Astrocyte (in vitro differentiated cells and primary cell): ENCODE measurements at regions not wholly inside any gene's neighbourhood (a gene's known extent, or its start where the extent isn't known, plus 50 kb on each side); places are given as distances from the start of the nearest gene placed in this dataset.

ENCODE experiments used
- EZH2 ChIP-seq: IDR thresholded peaks from 2 replicates; pipeline ENCODE4 v1.6.1; 2012; ENCODE audit warnings: mild to moderate bottlenecking, low read length, inconsistent platforms; ENCODE audit not compliant: insufficient read depth
- TF ChIP-seq, protein P1 (sequence below): IDR thresholded peaks from 2 replicates; pipeline ENCODE4 v1.5.1; 2011; ENCODE audit warnings: low read depth, mild to moderate bottlenecking, inconsistent platforms, low read length, moderate library complexity; ENCODE audit not compliant: insufficient read depth

DNA sequence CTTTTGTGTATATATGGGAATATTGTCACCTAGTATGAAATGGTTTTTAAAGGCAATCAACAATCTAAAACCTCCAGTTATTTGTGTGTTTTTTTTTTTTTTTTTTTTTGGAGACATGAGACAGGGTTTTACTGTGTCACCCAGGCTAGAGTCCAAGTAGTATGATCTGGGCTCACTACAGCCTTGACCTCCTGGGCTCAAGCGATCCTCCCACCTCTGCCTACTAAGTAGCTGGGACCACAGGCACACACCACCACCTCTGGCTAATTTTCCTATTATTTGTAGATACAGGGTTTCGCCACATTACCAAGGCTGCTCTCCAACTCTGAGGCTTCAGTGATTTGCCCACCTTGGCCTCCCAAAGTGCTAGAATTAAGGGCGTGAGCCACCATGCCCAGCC is 349.9 kb downstream of the UTRN start:
- TF ChIP-seq EZH2, result no peak
- TF ChIP-seq, protein P1, sequence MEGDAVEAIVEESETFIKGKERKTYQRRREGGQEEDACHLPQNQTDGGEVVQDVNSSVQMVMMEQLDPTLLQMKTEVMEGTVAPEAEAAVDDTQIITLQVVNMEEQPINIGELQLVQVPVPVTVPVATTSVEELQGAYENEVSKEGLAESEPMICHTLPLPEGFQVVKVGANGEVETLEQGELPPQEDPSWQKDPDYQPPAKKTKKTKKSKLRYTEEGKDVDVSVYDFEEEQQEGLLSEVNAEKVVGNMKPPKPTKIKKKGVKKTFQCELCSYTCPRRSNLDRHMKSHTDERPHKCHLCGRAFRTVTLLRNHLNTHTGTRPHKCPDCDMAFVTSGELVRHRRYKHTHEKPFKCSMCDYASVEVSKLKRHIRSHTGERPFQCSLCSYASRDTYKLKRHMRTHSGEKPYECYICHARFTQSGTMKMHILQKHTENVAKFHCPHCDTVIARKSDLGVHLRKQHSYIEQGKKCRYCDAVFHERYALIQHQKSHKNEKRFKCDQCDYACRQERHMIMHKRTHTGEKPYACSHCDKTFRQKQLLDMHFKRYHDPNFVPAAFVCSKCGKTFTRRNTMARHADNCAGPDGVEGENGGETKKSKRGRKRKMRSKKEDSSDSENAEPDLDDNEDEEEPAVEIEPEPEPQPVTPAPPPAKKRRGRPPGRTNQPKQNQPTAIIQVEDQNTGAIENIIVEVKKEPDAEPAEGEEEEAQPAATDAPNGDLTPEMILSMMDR, result no peak
